DND-41 (cell line): ENCODE measurements at regions not wholly inside any gene's neighbourhood (a gene's known extent, or its start where the extent isn't known, plus 50 kb on each side); places are given as distances from the start of the nearest gene placed in this dataset.
"Not testable (repeated sequence)": the region's sequence is repeated elsewhere in the genome, so short reads cannot be mapped to it uniquely, and the experiment has no call there.

Source experiments
- ATAC-seq: fragments of 200-7000 bp; cut with Tn5 transposase; 3 replicates; pipeline ENCODE4 v1.9.1; 2021; ENCODE audit warnings: low read depth; ENCODE audit not compliant: insufficient read depth
- DNase-seq: peaks from one replicate; pipeline ENCODE4 v3.0.0-alpha.2; 2020
- H2AFZ ChIP-seq: 2 replicates; pipeline ENCODE4 v1.6.0; 2012; ENCODE audit warnings: low read depth, low read length
- H3K27ac ChIP-seq: 2 replicates; pipeline ENCODE4 v1.5.1; 2012; ENCODE audit warnings: low read length, inconsistent platforms
- H3K27me3 ChIP-seq: fragments of 200-600 bp; sonication (generic); 2 replicates; pipeline ENCODE4 v1.6.0; 2012; ENCODE audit warnings: low read length, mild to moderate bottlenecking, inconsistent platforms; ENCODE audit not compliant: insufficient read depth, poor library complexity
- H3K36me3 ChIP-seq: 2 replicates; pipeline ENCODE4 v1.5.1; 2012; ENCODE audit warnings: low read length, inconsistent platforms; ENCODE audit not compliant: insufficient read depth
- H3K4me1 ChIP-seq: 2 replicates; pipeline ENCODE4 v1.5.1; 2012; ENCODE audit warnings: mild to moderate bottlenecking, low read length; ENCODE audit not compliant: insufficient read depth
- H3K4me2 ChIP-seq: 2 replicates; pipeline ENCODE4 v1.6.0; 2012; ENCODE audit warnings: mild to moderate bottlenecking, moderate library complexity, low read length, inconsistent platforms; ENCODE audit not compliant: insufficient read depth
- H3K4me3 ChIP-seq, 2 experiments: fragments of 200-600 bp in 1 of 2; shearing (Covaris generic) in 1 of 2; 2 replicates each; pipeline ENCODE4 v1.5.1; 2012 to 2016; ENCODE audit warnings: inconsistent platforms in 2 of 2, low read length in 2 of 2, mild to moderate bottlenecking in 2 of 2, low read depth in 1 of 2, moderate library complexity in 1 of 2
- H3K79me2 ChIP-seq: 2 replicates; pipeline ENCODE4 v1.6.0; 2012; ENCODE audit warnings: low read length, inconsistent platforms; ENCODE audit not compliant: insufficient read depth
- H3K9ac ChIP-seq: 2 replicates; pipeline ENCODE4 v1.6.0; 2012; ENCODE audit warnings: low read depth, mild to moderate bottlenecking, inconsistent platforms, low read length, moderate library complexity
- H3K9me3 ChIP-seq: 2 replicates; pipeline ENCODE4 v1.5.1; 2012; ENCODE audit warnings: low read length, moderate library complexity, mild to moderate bottlenecking, inconsistent platforms; ENCODE audit not compliant: insufficient read depth, severe bottlenecking
- H4K20me1 ChIP-seq: 2 replicates; pipeline ENCODE4 v1.6.0; 2012; ENCODE audit warnings: low read length; ENCODE audit not compliant: insufficient read depth
- EZH2 ChIP-seq: IDR thresholded peaks from 3 replicates; pipeline ENCODE4 v1.6.1; 2012; ENCODE audit warnings: borderline replicate concordance, low read depth, mild to moderate bottlenecking, moderate library complexity, low read length, inconsistent platforms; ENCODE audit not compliant: severe bottlenecking
- TF ChIP-seq, protein P1 (sequence below): IDR thresholded peaks from 2 replicates; pipeline ENCODE4 v1.5.1; 2012; ENCODE audit warnings: borderline replicate concordance, low read length, moderate library complexity, mild to moderate bottlenecking; ENCODE audit not compliant: poor library complexity, severe bottlenecking; ENCODE audit errors: extremely low read depth

GRCh38 chr11:49851971-49852389, 100.2 kb upstream of the OR4C13 start:
- TF ChIP-seq, protein P1, sequence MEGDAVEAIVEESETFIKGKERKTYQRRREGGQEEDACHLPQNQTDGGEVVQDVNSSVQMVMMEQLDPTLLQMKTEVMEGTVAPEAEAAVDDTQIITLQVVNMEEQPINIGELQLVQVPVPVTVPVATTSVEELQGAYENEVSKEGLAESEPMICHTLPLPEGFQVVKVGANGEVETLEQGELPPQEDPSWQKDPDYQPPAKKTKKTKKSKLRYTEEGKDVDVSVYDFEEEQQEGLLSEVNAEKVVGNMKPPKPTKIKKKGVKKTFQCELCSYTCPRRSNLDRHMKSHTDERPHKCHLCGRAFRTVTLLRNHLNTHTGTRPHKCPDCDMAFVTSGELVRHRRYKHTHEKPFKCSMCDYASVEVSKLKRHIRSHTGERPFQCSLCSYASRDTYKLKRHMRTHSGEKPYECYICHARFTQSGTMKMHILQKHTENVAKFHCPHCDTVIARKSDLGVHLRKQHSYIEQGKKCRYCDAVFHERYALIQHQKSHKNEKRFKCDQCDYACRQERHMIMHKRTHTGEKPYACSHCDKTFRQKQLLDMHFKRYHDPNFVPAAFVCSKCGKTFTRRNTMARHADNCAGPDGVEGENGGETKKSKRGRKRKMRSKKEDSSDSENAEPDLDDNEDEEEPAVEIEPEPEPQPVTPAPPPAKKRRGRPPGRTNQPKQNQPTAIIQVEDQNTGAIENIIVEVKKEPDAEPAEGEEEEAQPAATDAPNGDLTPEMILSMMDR: no peak
- TF ChIP-seq EZH2: no peak
- Histone ChIP-seq H3K27ac (no peak overlapping the region), H2AFZ (no peak overlapping the region), H3K9ac (no peak overlapping the region), H3K36me3 (no peaks in the 10 kb centered on the region), H3K79me2 (no peaks in the 10 kb centered on the region), H3K9me3 (peaks cover 10% of the 10 kb centered on the region), H3K4me1 (no peaks in the 10 kb centered on the region), H3K27me3 (no peaks in the 10 kb centered on the region), H3K4me3 (no peak overlapping the region), H4K20me1 (no peaks in the 10 kb centered on the region), H3K4me2 (no peak overlapping the region)
- ATAC-seq (no peak), DNase-seq (no peak)

GRCh38 chr11:49888875-49889274, 63.3 kb upstream of the OR4C13 start:
- ATAC-seq: not testable (repeated sequence)

GRCh38 chr11:49891910-49892671, 60.1 kb upstream of the OR4C13 start:
- not testable (repeated sequence) for DNase-seq, H3K79me2 ChIP-seq, H3K9ac ChIP-seq, H3K4me3 ChIP-seq, H2AFZ ChIP-seq, H3K36me3 ChIP-seq, H3K9me3 ChIP-seq, H4K20me1 ChIP-seq, ATAC-seq, H3K4me2 ChIP-seq, H3K27me3 ChIP-seq, H3K27ac ChIP-seq, H3K4me1 ChIP-seq

More at GRCh38 chr11:49888875-49889274, 63.3 kb upstream of the OR4C13 start:
- not testable (repeated sequence) for H3K27me3 ChIP-seq, H3K36me3 ChIP-seq, H2AFZ ChIP-seq, H3K4me2 ChIP-seq, H3K27ac ChIP-seq, H3K9ac ChIP-seq, DNase-seq, H3K4me3 ChIP-seq, H3K4me1 ChIP-seq, H4K20me1 ChIP-seq, H3K79me2 ChIP-seq, H3K9me3 ChIP-seq

DNA sequence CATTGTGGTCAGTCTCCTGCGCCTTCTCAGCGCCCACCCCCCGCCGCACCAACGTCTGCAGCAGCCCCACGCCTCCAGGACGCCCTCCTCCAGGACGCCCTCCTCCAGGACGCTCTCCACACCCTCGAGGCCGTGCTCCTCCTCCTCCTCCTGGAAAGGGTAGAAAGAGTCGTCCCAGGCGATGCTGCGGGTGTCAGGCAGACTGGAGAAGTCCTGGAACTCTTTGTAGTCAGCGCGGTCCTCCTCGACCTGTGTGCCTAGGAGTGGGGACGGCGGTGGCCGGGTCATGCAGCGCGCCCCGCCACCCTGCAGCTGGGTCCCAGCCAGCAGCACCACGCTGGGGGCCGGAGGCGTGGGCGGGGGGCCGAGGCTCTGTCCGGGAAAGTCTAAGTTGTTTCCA, 58.7 kb upstream of the OR4C13 start:
- not testable (repeated sequence) for H3K27ac ChIP-seq, H3K27me3 ChIP-seq, H3K4me3 ChIP-seq, H3K79me2 ChIP-seq, DNase-seq, H3K4me2 ChIP-seq, H3K36me3 ChIP-seq, ATAC-seq, H2AFZ ChIP-seq, H3K9ac ChIP-seq, H4K20me1 ChIP-seq, H3K4me1 ChIP-seq, H3K9me3 ChIP-seq
